Body of pancreas (tissue), 4 donors: ENCODE measurements at regions not wholly inside any gene's neighbourhood (a gene's known extent, or its start where the extent isn't known, plus 50 kb on each side); places are given as distances from the start of the nearest gene placed in this dataset.

ENCODE experiments used
- CTCF ChIP-seq, 7 experiments: fragments of 450-650 bp in 4 of 7; fragments of 200-600 bp in 3 of 7; sonication (generic) in 3 of 7; IDR thresholded peaks; one replicate each; pipeline ENCODE4 v1.5.1; 2016 to 2019; ENCODE audit warnings: antibody characterized with exemption in 7 of 7
- POLR2A ChIP-seq, 3 donors: fragments of 450-650 bp; IDR thresholded peaks; one replicate each; pipeline ENCODE4 v1.6.1; 2016; ENCODE audit warnings: antibody characterized with exemption in 3 of 3, mild to moderate bottlenecking in 2 of 3

- no peak for TF ChIP-seq CTCF (IDR thresholded peaks at IDR 0.05)
- no peak for TF ChIP-seq POLR2A (IDR thresholded peaks at IDR 0.05)
Observed at GRCh38 chr9:78769690-78770089, 472.8 kb downstream of the PSAT1 start.
